HTR-8/SVneo (cell line): ENCODE measurements at regions not wholly inside any gene's neighbourhood (a gene's known extent, or its start where the extent isn't known, plus 50 kb on each side); places are given as distances from the start of the nearest gene placed in this dataset.

Experiments used
- DNase-seq: peaks from one replicate; pipeline ENCODE4 v3.0.0; 2011; ENCODE audit warnings: low spot score, mixed read lengths; ENCODE audit not compliant: insufficient read length
- FAIRE-seq: peaks from 2 replicates; lab custom pipeline; 2011; peaks lifted over from hg19 to GRCh38; lab: Jason Lieb, UNC

DNA sequence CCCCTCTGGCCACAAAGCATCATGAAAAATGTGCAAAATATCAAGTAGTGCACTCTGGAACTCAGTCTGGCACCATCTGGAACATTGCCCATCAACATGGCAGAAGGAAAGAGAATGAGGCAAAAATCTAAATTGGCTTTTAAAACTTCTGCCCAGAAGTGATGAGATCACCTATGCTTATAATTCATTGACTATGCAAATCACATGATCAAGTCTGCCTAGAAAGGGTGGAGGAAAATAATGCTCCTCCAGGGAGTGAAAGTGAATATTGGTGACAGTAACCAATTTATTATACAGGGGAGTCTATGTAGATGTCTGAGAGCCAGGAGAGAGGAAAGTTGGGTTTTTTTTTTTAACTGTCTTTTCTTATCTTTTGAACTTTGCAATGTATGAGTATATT is 73.3 kb upstream of the HIF1A start:
- no peak for FAIRE-seq
- DNase-seq: no peak

DNA sequence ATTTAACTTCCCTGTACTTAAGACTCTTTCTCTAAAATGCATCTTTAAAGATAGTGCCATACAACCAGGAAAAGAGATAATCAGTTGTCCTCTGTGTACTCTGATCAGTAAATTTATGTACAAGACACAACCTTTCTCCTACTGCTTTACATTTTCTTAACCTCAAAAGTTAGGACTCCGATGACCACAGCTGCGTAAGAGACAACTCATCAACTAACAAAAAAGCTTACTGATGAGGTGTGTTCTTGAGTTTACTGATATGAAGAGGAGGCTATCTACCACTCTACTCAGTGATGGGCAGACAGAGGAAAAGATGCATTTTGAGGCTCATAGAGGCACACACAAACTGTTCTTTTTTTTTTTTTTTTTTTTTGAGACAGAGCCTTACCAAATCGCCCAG is 71.4 kb upstream of the HIF1A start:
- DNase-seq (no peak), FAIRE-seq (peak; percentile 96)

DNA sequence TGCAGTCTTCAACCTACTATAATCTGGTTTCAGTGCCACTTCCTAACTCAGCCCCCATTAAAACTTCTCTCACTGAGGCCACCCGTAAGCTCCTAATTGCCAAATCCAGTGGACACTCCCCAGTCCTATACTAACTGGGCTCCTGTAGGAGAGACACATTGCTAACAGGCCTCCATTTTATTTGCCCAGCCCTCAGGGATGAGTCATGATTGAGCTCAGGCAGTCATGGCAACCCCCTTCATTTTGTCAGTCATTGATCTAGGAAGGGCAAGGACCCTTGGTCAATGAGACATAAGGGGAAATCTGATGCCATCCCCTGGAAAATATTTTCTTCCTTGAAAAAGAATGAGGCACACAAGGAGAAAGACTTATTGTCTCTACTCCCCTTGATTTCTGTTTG is 70.1 kb upstream of the HIF1A start:
- peak; percentile 78 for DNase-seq
- peak; percentile 99 for FAIRE-seq

DNA sequence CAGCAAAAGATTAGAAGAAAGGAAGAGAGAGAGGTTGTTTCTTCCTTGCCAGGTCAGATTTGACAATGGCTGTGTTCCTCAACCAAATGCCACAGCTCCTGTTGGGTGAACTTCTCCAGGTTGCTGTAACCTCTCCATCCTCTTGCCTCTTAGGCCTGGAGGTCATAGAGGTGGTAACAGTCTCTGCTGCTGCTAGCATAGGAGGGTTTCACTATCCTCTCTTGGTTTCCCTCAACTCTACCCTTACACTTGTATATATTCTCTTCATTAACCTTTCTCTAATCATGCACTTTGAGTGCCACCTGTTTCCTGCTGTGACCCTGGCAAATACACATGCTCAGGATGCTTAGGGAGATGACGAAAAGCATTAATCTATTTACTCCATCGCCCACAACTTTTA is 67.7 kb upstream of the HIF1A start:
- DNase-seq: no peak
- no peak for FAIRE-seq

DNA sequence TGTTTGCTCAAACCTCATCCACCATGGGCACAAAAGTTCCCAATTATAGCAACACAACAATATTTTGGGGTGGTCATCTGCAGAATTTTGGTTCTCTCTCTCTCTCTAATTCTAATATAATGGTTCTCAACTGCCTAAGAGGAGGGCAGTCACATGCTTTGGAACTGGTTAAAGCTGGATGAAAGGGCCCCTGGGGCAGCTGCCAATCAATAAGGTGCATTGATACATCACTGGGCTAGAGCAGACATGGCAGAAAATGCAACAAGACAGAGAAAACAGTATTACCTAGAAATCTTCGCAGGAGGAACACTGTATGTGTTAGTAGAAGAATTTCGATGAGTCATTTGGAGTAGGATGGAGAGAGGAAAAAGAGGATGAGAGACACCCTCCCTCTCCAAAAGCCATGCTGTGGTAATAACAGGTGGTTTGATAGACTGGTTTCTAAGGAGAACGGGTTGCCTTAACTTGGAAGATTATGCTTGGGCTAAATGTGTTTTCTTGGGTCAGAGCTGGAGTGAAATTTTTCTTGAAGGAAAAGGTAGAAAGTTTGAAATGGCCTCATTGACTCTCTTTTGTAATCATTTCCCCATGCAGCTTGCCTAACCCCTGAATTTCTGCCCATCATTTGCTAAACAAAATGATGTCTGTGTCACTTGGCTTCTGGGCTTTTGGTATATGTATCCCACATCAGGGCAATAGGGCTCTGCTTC is 67.1 kb upstream of the HIF1A start:
- FAIRE-seq (no peak), DNase-seq (no peak)

DNA sequence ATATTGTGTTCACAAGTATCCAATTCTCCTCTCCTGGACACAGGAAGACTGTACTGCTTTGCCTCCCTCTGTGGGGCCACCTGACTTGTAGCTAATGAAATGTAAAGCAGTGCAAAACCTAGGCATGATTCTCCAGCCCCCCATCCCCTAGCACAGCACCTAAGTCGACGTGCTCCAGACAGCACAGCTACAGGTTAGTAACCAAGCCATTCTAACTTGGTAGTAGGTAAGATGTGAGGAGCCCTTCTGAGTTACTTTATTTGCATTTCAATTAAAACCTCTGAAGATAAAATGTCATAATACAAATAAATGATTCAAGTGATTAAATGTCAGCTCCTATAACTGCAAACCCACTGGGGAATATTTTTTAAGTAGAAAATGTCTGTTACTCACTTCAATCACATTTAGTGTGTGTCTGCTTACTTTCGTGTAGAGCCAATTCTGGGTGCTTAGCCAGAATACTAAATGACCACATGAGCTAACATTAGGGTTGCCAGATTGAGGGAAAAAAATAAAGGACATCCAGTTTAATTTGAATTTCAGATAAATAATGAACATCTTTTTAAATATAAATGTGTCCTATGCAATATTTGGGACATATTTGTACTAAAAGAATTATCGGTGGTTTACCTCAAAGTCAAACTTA is 64.8 kb upstream of the HIF1A start:
- DNase-seq: no peak
- FAIRE-seq: no peak

DNA sequence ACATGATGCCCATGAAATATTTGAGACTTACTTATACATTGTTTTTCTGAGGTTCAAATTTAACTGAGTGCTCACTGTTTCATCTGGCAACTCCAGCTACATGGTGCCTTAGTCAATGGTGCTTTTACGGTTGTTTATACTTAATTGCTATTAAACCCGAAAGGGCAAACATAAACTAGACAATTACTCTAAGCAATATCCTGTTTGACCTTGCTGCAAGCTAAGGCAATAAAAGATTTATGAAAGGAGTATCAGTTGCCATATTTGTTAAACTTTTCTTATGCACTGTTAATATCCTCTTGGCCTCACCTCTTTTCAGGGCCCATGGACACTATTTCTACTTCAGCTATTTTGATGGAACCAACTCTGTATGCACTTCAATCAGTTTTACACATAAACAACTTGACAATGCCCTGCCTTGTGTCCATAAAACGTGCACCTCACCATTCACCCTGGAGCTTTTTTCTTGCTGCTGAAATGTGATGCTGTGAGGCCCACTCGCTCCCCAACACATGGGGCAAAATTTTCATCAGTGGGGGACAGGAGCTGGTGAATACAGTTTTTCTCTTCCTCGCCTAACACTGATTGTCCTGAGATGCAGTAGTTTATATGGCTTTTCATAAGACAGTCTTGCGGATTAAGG is 64.1 kb upstream of the HIF1A start:
- DNase-seq (no peak), FAIRE-seq (no peak)

DNA sequence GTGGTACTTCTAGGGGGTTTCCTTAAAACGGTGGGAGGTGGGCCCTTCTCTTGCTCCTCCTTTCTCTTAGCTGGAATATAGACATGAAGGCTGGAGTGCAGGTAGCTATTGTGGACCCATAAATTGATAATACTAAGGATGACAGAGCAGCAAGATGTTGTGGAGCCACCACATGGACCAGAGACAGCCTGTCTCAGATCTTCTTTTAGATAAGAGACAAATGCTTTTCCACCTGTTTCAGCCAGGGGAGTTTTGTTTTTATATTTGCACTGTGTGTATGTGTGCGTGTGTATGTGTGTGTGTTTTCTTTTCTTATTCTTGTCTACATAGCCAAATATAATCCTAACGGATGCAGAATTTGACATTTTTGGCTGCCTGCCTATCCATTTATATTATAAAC is 62.9 kb upstream of the HIF1A start:
- DNase-seq (no peak), FAIRE-seq (no peak)

DNA sequence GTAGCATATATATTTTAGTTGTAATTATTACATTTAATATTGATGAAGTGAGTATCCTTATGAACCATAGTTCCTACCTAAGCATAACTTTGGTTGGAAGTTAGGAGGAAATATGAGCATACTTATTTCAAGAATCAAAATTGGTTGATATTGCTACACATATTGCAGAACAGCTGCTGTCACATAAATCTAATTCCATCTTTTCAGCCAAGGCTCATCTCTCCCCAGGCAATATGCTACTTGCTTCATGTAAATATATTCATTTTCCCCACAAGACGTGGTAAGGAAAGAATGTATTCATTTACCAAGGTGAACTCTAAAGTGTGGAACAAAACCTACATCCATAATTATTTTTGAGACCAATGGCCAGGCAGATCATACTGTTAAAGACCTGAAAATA is 62.5 kb upstream of the HIF1A start:
- FAIRE-seq (peak; percentile 99), DNase-seq (no peak)

DNA sequence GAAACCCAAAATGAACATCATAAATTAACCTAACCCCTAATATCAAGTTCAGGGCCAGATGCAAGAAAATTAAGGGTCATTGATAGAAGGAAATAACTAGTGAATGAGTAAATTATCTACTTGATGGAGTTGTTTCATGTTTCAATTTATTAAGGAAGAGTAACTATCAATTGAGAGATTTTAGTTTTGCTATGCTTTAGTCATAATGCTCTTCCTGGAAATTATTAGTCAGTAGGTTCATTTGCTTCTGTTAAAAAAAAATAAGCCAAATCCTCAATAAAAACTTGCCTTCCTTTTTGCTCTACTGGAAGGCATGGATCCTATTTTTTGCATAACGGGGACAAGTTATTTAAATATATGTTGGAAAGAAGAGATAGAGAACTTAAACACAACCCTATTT is 59.0 kb upstream of the HIF1A start:
- FAIRE-seq (no peak), DNase-seq (no peak)

DNA sequence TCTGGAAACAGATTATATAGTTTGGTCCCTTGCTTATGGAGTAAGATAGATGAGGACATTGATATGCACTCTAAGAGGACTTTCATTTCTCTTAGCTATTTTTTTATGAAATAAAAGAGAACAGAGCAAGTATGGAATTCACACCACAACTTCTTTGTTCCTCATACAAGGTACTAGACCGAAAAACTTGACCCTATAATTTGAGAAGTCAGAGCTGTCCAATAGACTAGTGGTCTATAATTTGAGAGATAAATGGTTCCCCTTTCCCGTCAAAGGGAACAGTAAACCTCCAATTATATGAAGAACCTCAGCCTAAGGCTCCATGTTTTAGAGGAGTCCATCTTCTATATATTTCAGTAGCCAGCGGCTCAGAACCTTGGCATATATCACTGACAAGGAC is 58.5 kb upstream of the HIF1A start:
- FAIRE-seq: no peak
- DNase-seq: no peak

DNA sequence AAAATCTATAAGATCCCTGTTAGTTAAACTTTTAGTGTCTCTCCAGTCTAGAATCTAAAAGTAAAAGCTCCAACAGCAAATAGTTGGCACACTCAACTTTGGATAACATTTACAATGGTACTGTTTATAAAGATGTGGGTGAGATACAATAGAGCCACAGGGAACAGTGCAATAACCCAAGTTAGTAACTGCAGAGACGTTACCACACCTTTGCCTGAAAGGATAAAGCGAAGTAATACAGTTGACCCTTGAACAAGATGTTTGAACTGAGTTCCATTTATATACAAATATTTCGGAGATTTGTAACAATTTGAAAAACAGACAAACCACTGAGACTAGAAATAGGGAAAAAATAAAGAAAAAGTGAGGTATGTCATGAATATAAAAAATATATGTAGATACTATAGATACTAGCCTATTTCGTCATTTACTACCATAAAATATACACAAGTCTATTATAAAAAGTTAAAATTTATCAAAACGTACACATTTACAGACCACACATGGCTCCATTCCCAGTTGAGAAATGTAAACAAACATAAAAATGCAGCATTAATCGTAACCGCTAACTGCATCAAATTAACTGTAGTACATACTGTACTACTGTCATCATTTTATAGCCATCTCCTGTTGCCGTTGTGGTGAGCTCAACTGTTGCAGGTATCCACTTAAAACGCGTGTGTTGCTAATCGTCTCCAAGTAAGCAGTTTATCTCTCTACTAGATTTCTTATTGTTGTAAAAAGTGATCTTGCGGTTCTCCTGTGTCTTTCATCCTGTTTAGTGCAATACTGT is 56.5 kb upstream of the HIF1A start:
- FAIRE-seq (no peak), DNase-seq (no peak)

DNA sequence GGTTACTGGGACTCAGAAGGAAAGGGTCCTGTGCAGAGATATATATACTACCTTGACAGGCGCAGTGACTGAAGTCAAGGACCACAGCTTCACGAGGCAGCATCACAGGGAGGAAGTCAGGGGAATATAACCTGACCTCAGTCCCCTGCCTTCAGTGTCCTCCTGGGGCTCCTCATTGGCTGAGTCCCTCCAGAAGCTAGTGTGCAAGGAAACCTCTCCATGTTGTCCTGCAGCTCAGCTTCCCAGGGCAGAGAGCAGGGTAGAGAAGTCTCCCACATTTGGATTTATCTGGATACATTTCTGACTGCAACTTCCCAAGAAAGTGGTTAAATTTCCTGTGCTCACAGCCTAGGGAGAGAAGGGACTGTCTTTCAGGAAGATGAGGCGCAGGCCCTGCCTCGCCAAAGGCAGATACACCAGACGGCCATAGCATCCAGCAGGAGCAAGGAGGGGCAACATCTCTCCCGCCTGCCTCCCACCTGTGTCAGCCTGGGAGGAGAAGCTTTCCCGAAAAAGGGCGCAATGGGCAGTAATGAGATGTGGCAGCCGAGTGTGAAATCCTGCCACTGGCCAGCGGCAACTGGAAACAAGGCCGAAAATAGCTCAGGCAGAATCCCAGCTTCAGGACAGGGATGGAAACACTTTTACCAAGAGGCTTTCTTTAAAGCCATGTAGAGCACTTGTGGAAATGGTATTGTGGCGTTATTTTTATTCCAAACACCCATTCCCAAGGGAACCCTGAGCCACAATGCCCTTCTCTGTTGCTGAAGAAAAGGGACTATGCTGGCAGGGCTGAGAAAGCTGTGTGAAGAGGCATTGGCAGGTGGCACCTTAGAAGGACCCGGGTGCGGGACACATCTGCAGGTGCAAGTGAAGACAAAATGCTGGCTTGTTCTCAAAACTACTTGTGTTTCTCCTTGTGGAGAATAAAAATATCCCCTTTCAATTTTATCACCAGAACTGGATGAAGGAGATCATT is 54.9 kb upstream of the HIF1A start:
- no peak for DNase-seq
- peak; percentile 97 for FAIRE-seq

DNA sequence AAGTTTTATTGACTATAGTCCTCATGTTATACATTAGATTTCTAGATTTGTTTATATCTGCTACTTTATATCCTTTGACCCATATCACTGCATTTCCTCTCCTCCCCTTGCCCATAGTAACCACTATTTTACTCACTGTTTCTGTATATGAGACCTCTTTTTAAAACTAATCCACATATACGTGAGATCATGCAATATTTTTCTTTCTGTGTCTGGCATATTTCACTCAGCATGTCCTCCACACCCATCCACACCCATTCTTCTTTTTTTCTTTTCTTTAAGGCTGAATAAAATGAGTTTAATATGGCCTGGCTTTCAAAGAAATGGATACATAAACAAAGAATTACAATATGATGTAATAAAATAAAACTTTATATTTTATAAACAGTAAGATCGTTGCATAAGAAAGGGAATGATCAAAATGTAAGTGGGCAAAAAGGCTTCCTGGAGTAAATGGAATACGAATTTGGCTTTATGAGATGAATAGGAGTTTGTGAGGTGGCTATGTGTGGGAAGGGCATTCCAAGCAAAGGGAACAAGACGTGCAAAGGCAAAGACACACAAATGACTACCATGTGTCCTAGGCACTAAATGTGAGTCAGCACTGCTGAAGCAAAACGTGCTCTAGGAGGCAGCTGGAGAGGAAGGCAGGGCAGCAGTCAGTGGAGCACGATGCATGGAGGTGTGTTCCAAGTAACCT is 53.2 kb upstream of the HIF1A start:
- FAIRE-seq: no peak
- DNase-seq: no peak

DNA sequence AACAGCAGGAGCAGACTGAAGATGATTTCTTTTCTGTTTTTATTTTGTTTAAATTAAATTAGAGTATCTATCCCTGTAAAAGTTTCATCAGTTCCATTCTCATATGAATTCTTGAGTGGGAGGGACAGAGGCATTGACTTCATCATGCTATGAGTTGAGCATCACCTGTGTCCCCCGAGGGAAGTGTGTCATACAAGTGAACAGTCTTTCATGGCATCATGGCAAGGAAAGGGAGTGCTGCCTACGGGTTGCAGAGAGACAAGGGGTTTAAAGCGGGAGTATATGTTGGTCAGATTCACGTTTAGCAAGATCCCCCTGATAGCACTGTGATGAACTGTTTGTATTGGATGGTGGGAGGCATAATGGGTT is 52.7 kb upstream of the HIF1A start:
- DNase-seq: no peak
- no peak for FAIRE-seq

DNA sequence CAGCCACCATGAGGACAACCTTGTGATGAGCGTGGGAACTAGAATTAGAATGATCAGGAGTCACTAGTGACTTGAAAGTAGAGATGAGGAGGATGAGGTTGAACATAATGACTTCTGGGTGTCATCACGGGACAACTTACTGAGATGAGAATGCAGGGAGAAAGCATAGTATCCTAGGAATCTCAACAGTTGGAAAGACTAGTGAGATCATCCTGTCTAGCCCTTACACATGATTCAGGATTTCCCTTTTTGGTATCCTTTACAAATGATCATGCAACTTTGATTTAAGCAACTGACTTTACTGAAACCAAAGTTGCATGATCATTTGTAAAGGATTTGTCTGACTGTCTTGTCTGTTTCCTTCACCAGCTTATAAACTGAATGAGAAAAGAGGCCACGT is 51.8 kb upstream of the HIF1A start:
- DNase-seq (no peak), FAIRE-seq (no peak)

DNA sequence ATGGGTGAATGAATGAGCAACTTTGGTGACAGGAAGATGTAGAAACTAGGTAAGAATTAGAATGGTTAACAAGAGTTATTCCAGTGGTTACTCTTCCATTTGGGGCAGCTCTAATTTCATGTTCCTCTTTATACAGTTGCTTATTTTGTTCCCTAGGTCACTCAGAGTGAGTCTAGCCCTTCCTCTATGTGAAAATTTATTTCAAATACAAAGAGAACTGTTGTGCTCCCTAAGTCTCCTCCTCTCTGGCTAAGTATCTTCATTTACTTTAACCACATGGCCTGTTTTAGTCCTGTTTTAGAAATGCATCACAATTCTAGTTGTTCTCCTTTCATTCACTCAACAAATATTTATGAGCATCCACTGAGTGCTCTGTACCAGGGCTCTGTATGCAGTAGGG is 51.1 kb upstream of the HIF1A start:
- FAIRE-seq (no peak), DNase-seq (no peak)

DNA sequence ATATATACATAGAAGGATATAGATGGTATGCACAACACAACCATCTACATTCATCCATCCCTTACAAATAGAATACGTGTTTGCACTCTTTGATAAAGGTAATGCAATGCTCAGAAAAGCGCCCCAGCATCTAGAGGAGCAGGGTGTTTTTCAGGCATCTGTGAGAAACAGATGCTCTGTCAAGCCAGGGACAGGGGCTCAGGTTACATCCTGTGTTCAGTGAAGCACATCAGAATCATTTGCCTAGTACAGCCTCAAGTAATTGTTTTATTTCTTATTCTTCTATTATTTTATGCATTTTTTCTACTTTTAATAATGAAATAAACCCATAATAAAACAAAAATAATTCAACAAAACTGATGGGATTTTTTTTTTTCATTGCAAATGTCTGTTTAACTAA is 50.5 kb upstream of the HIF1A start:
- peak; percentile 99 for FAIRE-seq
- DNase-seq: peak; percentile 61

DNA sequence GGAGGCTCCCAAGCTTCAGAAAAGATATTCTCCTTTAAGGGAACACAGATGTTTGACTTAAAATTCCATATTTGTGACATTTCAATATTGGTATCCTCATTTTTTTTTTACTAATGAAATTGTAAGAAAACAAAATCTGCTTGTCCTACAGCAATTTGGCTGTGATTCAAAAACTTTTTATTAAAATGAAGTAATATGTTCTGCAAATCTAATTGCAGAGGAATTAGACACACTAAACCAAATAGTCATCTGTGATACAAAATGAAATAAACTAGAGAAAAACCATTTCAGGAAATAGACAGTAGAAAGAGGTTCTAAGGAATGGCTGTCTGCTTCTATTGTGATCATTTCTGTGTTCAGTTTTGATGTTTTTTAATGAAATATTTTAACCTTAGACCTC is 50.1 kb upstream of the HIF1A start:
- DNase-seq (no peak), FAIRE-seq (no peak)
